HG03196 (cell line): ENCODE measurements at regions not wholly inside any gene's neighbourhood (a gene's known extent, or its start where the extent isn't known, plus 50 kb on each side); places are given as distances from the start of the nearest gene placed in this dataset.

Source experiments
- ATAC-seq: cut with Tn5 transposase; IDR thresholded peaks from one replicate; pipeline ENCODE4 v1.9.1; 2021; ENCODE audit not compliant: unreplicated experiment

GRCh38 chr12:34190054-34190453 is 167.8 kb downstream of the ALG10 start:
- no peak for ATAC-seq

- no peak for ATAC-seq
These were observed 176.6 kb downstream of the ALG10 start for GRCh38 chr12:34198924-34199323.

GRCh38 chr12:34203866-34204620 is 181.7 kb downstream of the ALG10 start:
- no peak for ATAC-seq

GRCh38 chr12:34204830-34205285 is 182.6 kb downstream of the ALG10 start:
- ATAC-seq: no peak

- no peak for ATAC-seq
These were observed 183.1 kb downstream of the ALG10 start for GRCh38 chr12:34205401-34205800.

GRCh38 chr12:34206061-34206785 is 183.9 kb downstream of the ALG10 start:
- no peak for ATAC-seq

- no peak for ATAC-seq
These were observed 185.6 kb downstream of the ALG10 start for GRCh38 chr12:34207858-34208257.

- no peak for ATAC-seq
These were observed 186.3 kb downstream of the ALG10 start for GRCh38 chr12:34208331-34209258.

- no peak for ATAC-seq
These were observed 187.1 kb downstream of the ALG10 start for GRCh38 chr12:34209259-34209835.

- no peak for ATAC-seq
These were observed 187.9 kb downstream of the ALG10 start for GRCh38 chr12:34210183-34210582.

GRCh38 chr12:34210689-34211530 is 188.6 kb downstream of the ALG10 start:
- ATAC-seq: no peak

GRCh38 chr12:34212651-34213050 is 190.4 kb downstream of the ALG10 start:
- no peak for ATAC-seq

- ATAC-seq: no peak
These were observed 191.7 kb downstream of the ALG10 start for GRCh38 chr12:34214011-34214410.

- ATAC-seq: no peak
These were observed 193.1 kb downstream of the ALG10 start for GRCh38 chr12:34215213-34215892.

GRCh38 chr12:34215893-34216285 is 193.6 kb downstream of the ALG10 start:
- no peak for ATAC-seq

GRCh38 chr12:34217660-34218059 is 195.4 kb downstream of the ALG10 start:
- ATAC-seq: no peak

- peak; percentile 79 for ATAC-seq
These were observed 196.1 kb downstream of the ALG10 start for GRCh38 chr12:34218193-34219045.

- peak; percentile 24 for ATAC-seq
These were observed 196.9 kb downstream of the ALG10 start for GRCh38 chr12:34219046-34219770.
